ENCODE measurements at regions not wholly inside any gene's neighbourhood (a gene's known extent, or its start where the extent isn't known, plus 50 kb on each side); places are given as distances from the start of the nearest gene placed in this dataset.

GRCh38 chrX:141341743-141342142 is 99.4 kb upstream of the SPANXC start:
- ChIA-PET RAD21 (ENCODE audit: unreplicated experiment) (no interaction called here), SMC1A (ENCODE audit: uncharacterized antibody, unreplicated experiment) (no interaction called here)

GRCh38 chrX:141341341-141341740 is 99.0 kb upstream of the SPANXC start:
- in situ Hi-C loops (cut with MboI), result no loop called here
- no peaks in the 10 kb centered on the region for H3K36me3 ChIP-seq (ENCODE audit: control insufficient read depth in 2 of 2, insufficient read depth in 2 of 2, low read length in 1 of 2)
- no peak overlapping the region for H2AFZ ChIP-seq (ENCODE audit: control insufficient read depth, low read depth, low read length)
- FAIRE-seq (no peak), ATAC-seq (no peak), DNase-seq (ENCODE audit: low read depth, low spot score) (no peak)
- H3K27me3 ChIP-seq (replicated peaks in 1 of 2; ENCODE audit: control insufficient read depth in 2 of 2, insufficient read depth in 2 of 2, low read length in 1 of 2), result no peaks in the 10 kb centered on the region
- H3K9me3 ChIP-seq (replicated peaks; ENCODE audit: control insufficient read depth, insufficient read depth, low read length), result no peaks in the 10 kb centered on the region
- SMC1A ChIA-PET (ENCODE audit: uncharacterized antibody, unreplicated experiment), result no interaction called here
- RAD21 ChIA-PET (ENCODE audit: unreplicated experiment), result no interaction called here
- no peak overlapping the region for H3K27ac ChIP-seq (ENCODE audit: control insufficient read depth, insufficient read depth)
- CTCF ChIA-PET, result no interaction called here
- intact Hi-C loops (cut with micrococcal nuclease; ENCODE audit: unreplicated experiment), result no loop called here
- H3K79me2 ChIP-seq (ENCODE audit: control insufficient read depth, insufficient read depth, low read length), result no peaks in the 10 kb centered on the region
- no peak overlapping the region for H3K4me3 ChIP-seq
- H3K4me1 ChIP-seq (ENCODE audit: control insufficient read depth, insufficient read depth, low read length), result no peaks in the 10 kb centered on the region
- WGBS (ENCODE audit: insufficient coverage, insufficient replicate concordance, low lambda C conversion rate, missing lambda C conversion rate), result 50% methylated on average over 5 of the region's 5 CpGs
- POLR2A ChIA-PET, result no interaction called here
- no peak overlapping the region for H3K4me2 ChIP-seq (ENCODE audit: control insufficient read depth, insufficient read depth)
- no peaks in the 10 kb centered on the region for H4K20me1 ChIP-seq (ENCODE audit: control insufficient read depth, insufficient read depth)
- BruUV-seq (replicated peaks), result no TSS peak
- H3K9ac ChIP-seq (ENCODE audit: control insufficient read depth, insufficient read depth, low read length), result no peak overlapping the region
- TF ChIP-seq MYC (IDR thresholded peaks at IDR 0.05; ENCODE audit: insufficient read depth, insufficient read length, insufficient replicate concordance, low read length, severe bottlenecking) (no peak), IRF4 (IDR thresholded peaks at IDR 0.05; ENCODE audit: low read depth, low read length) (no peak), CUX1 (IDR thresholded peaks at IDR 0.05; ENCODE audit: insufficient replicate concordance, low read depth, low read length) (no peak), NFYB (IDR thresholded peaks at IDR 0.05; ENCODE audit: insufficient read depth, low read depth, low read length) (no peak), HCFC1 (IDR thresholded peaks at IDR 0.05; ENCODE audit: low read length) (no peak), WRNIP1 (IDR thresholded peaks at IDR 0.05; ENCODE audit: borderline replicate concordance, low read depth, low read length) (no peak), ZNF24 (IDR thresholded peaks at IDR 0.05) (no peak), BHLHE40 (IDR thresholded peaks at IDR 0.05; ENCODE audit: borderline replicate concordance in 1 of 2, low read depth in 2 of 2, low read length in 1 of 2) (no peak), ATF7 (IDR thresholded peaks at IDR 0.05; ENCODE audit: low read depth) (no peak), EP300 (IDR thresholded peaks at IDR 0.05; ENCODE audit: borderline replicate concordance in 1 of 2, control insufficient read depth in 1 of 2, low read depth in 2 of 2, low read length in 2 of 2) (no peak)

More at GRCh38 chrX:141341743-141342142, 99.4 kb upstream of the SPANXC start:
- TF ChIP-seq DPF2 (IDR thresholded peaks at IDR 0.05) (no peak), FOXM1 (IDR thresholded peaks at IDR 0.05; ENCODE audit: low read depth, low read length) (no peak), EED (IDR thresholded peaks at IDR 0.05; ENCODE audit: low read depth) (no peak), ZZZ3 (IDR thresholded peaks at IDR 0.05; ENCODE audit: control insufficient read depth, insufficient read length, low read depth) (no peak)
- Histone ChIP-seq H4K20me1 (ENCODE audit: control insufficient read depth, insufficient read depth) (no peaks in the 10 kb centered on the region), H3K36me3 (ENCODE audit: control insufficient read depth in 2 of 2, insufficient read depth in 2 of 2, low read length in 1 of 2) (no peaks in the 10 kb centered on the region), H3K27ac (ENCODE audit: control insufficient read depth, insufficient read depth) (no peak overlapping the region), H3K4me1 (ENCODE audit: control insufficient read depth, insufficient read depth, low read length) (no peaks in the 10 kb centered on the region), H3K79me2 (ENCODE audit: control insufficient read depth, insufficient read depth, low read length) (no peaks in the 10 kb centered on the region), H3K4me2 (ENCODE audit: control insufficient read depth, insufficient read depth) (no peak overlapping the region), H3K4me3 (no peak overlapping the region), H3K27me3 (replicated peaks in 1 of 2; ENCODE audit: control insufficient read depth in 2 of 2, insufficient read depth in 2 of 2, low read length in 1 of 2) (no peaks in the 10 kb centered on the region), H3K9ac (ENCODE audit: control insufficient read depth, insufficient read depth, low read length) (no peak overlapping the region), H2AFZ (ENCODE audit: control insufficient read depth, low read depth, low read length) (no peak overlapping the region), H3K9me3 (replicated peaks; ENCODE audit: control insufficient read depth, insufficient read depth, low read length) (no peaks in the 10 kb centered on the region)
- 0% methylated on average over 2 of the region's 2 CpGs for WGBS (ENCODE audit: insufficient coverage, insufficient replicate concordance, low lambda C conversion rate, missing lambda C conversion rate)
- CTCF ChIA-PET, result no interaction called here
- no peak for FAIRE-seq
- in situ Hi-C loops (cut with MboI) (no loop called here), intact Hi-C loops (cut with micrococcal nuclease; ENCODE audit: unreplicated experiment) (no loop called here)
- DNase-seq (ENCODE audit: low read depth, low spot score), result no peak
- no TSS peak for BruUV-seq (replicated peaks)
- POLR2A ChIA-PET, result no interaction called here
- no peak for ATAC-seq

Measured in GM12878 (cell line).